Smooth muscle cell (in vitro differentiated cells): ENCODE measurements at regions not wholly inside any gene's neighbourhood (a gene's known extent, or its start where the extent isn't known, plus 50 kb on each side); places are given as distances from the start of the nearest gene placed in this dataset.

ENCODE experiments used
- DNase-seq: peaks from one replicate; lab custom pipeline; 2025; ENCODE audit not compliant: unreplicated experiment; lab: John Stamatoyannopoulos, UW
- H2AFZ ChIP-seq: fragments of 200-600 bp; sonication (generic); 2 replicates; pipeline ENCODE4 v1.6.0; 2016; ENCODE audit warnings: antibody characterized with exemption, low read depth, mild to moderate bottlenecking
- H3F3A ChIP-seq: fragments of 200-600 bp; sonication (generic); 2 replicates; pipeline ENCODE4 v1.6.0; 2017; ENCODE audit warnings: antibody characterized with exemption, low read depth
- H3K27ac ChIP-seq: fragments of 200-600 bp; sonication (generic); 2 replicates; pipeline ENCODE4 v1.5.1; 2016; ENCODE audit warnings: low read depth, mild to moderate bottlenecking
- H3K27me3 ChIP-seq: fragments of 200-600 bp; sonication (generic); 2 replicates; pipeline ENCODE4 v1.6.1; 2016; ENCODE audit warnings: low read depth, mild to moderate bottlenecking
- H3K36me3 ChIP-seq: fragments of 200-600 bp; sonication (generic); 2 replicates; pipeline ENCODE4 v1.5.1; 2016; ENCODE audit warnings: low read depth
- H3K4me1 ChIP-seq: fragments of 200-600 bp; sonication (generic); 2 replicates; pipeline ENCODE4 v1.5.1; 2016; ENCODE audit warnings: low read depth
- H3K4me2 ChIP-seq: fragments of 200-600 bp; sonication (generic); 2 replicates; pipeline ENCODE4 v1.6.0; 2016; ENCODE audit warnings: mild to moderate bottlenecking
- H3K4me3 ChIP-seq: fragments of 200-600 bp; sonication (generic); 2 replicates; pipeline ENCODE4 v1.5.1; 2016; ENCODE audit warnings: mild to moderate bottlenecking
- H3K79me2 ChIP-seq: fragments of 200-600 bp; sonication (generic); 2 replicates; pipeline ENCODE4 v1.6.0; 2016; ENCODE audit warnings: low read depth, mild to moderate bottlenecking
- H3K9ac ChIP-seq: fragments of 200-600 bp; sonication (generic); 2 replicates; pipeline ENCODE4 v1.6.0; 2016; ENCODE audit warnings: low read depth
- H3K9me3 ChIP-seq: fragments of 200-600 bp; sonication (generic); replicated peaks from 2 replicates; pipeline ENCODE4 v1.5.1; 2016; ENCODE audit warnings: low read depth
- H4K20me1 ChIP-seq: fragments of 200-600 bp; sonication (generic); 2 replicates; pipeline ENCODE4 v1.6.0; 2016; ENCODE audit warnings: low read depth
- CTCF ChIP-seq: fragments of 200-600 bp; sonication (generic); IDR thresholded peaks from 2 replicates; pipeline ENCODE4 v1.5.1; 2017; ENCODE audit warnings: borderline replicate concordance, mild to moderate bottlenecking, antibody characterized with exemption; ENCODE audit not compliant: insufficient read depth, poor library complexity, severe bottlenecking
- WGBS: methylation state at CpG from one replicate; pipeline ENCODE4 v1.1.7; 2016; ENCODE audit warnings: low lambda C conversion rate; 5-methylcytosine and 5-hydroxymethylcytosine counted together

DNA sequence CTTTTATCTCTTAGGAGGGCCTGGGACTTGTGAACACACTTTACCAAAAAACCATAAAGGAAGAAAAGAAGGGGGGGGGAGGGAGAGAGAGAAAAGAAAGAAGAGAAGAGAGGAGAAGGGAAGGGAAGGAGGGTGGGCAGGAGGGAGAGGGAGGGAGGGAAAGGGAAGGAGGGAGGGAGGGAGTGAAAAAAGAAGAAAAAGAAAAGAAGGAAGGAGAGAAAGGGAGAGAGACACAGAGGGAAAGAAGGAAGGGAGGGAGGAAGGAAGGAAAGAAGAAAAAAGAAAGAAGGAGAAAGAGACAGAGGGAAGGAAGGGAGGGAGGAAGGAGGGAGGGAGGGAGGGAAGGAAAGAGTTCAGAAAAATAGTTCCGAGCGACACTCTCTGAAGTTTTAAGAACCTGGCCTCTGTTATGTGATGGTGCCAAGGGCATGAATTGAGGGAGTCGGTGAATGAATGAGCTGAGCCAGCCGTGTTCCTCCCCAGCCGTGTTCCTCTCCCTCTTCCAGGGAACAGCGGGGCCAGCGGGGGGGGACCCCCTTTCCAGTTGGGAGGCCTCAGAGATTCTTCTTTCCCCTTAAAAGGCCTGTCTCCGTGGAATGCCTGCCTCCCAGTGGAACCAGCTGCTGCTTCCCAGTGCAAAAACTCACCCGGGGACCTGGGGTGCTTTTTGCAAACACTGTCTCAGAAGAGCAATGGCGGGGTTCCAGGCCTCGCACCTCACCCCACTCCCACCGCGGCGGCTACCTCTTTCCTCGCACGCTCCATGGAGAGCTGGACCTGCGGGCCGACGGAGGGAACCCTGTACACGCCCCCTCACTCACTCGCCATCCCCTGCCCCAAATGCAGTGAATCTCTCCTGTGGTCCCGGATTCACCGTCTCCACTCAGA lies 84.1 kb downstream of the FOXL3 start:
- no peak overlapping the region for H2AFZ ChIP-seq
- no peaks in the 10 kb centered on the region for H3F3A ChIP-seq
- no peak overlapping the region for H3K4me2 ChIP-seq
- H3K9me3 ChIP-seq = no peaks in the 10 kb centered on the region
- no peak for TF ChIP-seq CTCF
- no peak for DNase-seq
- 90% methylated on average over 23 of the region's 23 CpGs for WGBS
- peaks cover 6% of the 10 kb centered on the region for H3K4me1 ChIP-seq
- peaks cover 1% of the 10 kb centered on the region for H3K27me3 ChIP-seq
- no peaks in the 10 kb centered on the region for H3K79me2 ChIP-seq
- H3K4me3 ChIP-seq = no peak overlapping the region
- H4K20me1 ChIP-seq = no peaks in the 10 kb centered on the region
- H3K27ac ChIP-seq = no peak overlapping the region
- no peak overlapping the region for H3K9ac ChIP-seq
- no peaks in the 10 kb centered on the region for H3K36me3 ChIP-seq

DNA sequence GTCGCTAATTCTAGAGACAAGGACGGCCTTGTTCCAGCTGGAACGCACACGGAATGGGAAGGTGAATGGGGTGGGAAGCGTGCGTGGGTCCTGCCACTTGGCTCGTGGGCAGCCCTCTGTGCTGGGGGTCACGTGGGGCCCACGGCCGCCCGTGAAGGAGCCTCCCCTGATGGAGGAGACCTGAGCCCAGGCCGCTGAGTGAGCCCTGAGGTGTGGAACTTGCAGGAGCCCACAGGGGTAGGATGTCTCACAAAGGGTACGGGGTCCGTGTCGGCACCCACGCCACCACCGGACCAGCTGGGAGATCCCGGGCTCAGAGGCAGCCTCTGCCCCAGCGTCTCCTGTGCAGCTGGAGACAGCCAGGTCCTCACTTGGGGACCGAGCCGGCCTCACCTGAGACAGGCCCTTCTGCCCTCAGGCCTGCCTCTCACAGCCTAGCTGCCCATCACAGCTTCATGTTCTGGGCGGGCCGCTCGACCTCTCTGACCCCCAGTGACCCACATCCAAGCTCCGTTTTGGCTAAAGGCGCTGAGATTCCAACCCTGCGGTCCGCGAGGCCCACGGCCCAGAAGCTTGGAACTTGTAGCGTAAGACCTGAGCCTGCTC lies 84.8 kb downstream of the FOXL3 start:
- no peak overlapping the region for H2AFZ ChIP-seq
- no peaks in the 10 kb centered on the region for H4K20me1 ChIP-seq
- peaks cover 9% of the 10 kb centered on the region for H3K27me3 ChIP-seq
- H3K4me1 ChIP-seq = peaks cover 10% of the 10 kb centered on the region
- no peak for TF ChIP-seq CTCF
- no peaks in the 10 kb centered on the region for H3F3A ChIP-seq
- H3K9ac ChIP-seq = no peak overlapping the region
- no peak overlapping the region for H3K4me2 ChIP-seq
- no peaks in the 10 kb centered on the region for H3K36me3 ChIP-seq
- 96% methylated on average over 31 of the region's 31 CpGs for WGBS
- H3K27ac ChIP-seq = no peak overlapping the region
- no peaks in the 10 kb centered on the region for H3K9me3 ChIP-seq
- DNase-seq = no peak
- no peak overlapping the region for H3K4me3 ChIP-seq
- H3K79me2 ChIP-seq = no peaks in the 10 kb centered on the region

DNA sequence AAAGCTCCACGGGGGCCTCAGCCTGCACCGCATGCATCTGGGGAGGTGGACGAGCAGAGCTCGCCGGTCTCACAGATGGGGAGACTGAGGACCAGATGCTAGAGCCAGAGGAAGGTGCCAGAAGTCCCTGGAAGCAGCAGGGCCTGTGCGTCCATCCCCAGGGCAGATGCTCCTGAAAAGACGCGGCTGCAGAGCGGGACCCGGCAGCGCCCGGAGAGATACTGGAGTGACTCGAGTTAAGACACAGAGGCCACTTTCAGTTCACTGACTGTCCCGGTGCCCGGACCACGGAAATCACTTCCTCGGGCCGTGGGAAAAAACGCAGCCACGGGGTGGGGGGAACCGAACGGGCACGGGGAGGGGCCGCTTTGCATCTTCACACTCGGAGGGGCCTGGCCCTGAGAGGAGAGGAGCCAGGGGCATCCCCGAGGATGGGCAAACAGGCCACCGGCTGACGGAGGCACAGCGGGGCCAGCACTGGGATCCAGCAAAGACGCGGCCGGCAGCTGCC lies 85.4 kb downstream of the FOXL3 start:
- TF ChIP-seq CTCF = no peak
- H3K4me1 ChIP-seq = peaks cover 10% of the 10 kb centered on the region
- H3K4me3 ChIP-seq = no peak overlapping the region
- H3K9ac ChIP-seq = no peak overlapping the region
- no peak overlapping the region for H3K4me2 ChIP-seq
- H3F3A ChIP-seq = no peaks in the 10 kb centered on the region
- no peaks in the 10 kb centered on the region for H3K9me3 ChIP-seq
- H3K79me2 ChIP-seq = no peaks in the 10 kb centered on the region
- DNase-seq = no peak
- no peak overlapping the region for H3K27ac ChIP-seq
- H3K36me3 ChIP-seq = no peaks in the 10 kb centered on the region
- no peaks in the 10 kb centered on the region for H4K20me1 ChIP-seq
- H2AFZ ChIP-seq = no peak overlapping the region
- H3K27me3 ChIP-seq = peaks cover 12% of the 10 kb centered on the region
- 96% methylated on average over 30 of the region's 32 CpGs for WGBS
